Colonic mucosa (tissue), 4 donors: ENCODE measurements at regions not wholly inside any gene's neighbourhood (a gene's known extent, or its start where the extent isn't known, plus 50 kb on each side); places are given as distances from the start of the nearest gene placed in this dataset.

Experiments used
- DNase-seq: peaks from one replicate; pipeline ENCODE4 v3.0.0-alpha.2; 2020
- H3K27ac ChIP-seq: fragments of 200-600 bp; one replicate; pipeline ENCODE4 v1.8.0; 2021
- H3K27me3 ChIP-seq: fragments of 200-600 bp; one replicate; pipeline ENCODE4 v1.8.0; 2021
- H3K36me3 ChIP-seq: fragments of 200-600 bp; one replicate; pipeline ENCODE4 v1.8.0; 2021
- H3K4me1 ChIP-seq: fragments of 200-600 bp; one replicate; pipeline ENCODE4 v1.8.0; 2021; ENCODE audit warnings: mild to moderate bottlenecking
- H3K4me3 ChIP-seq: fragments of 200-600 bp; one replicate; pipeline ENCODE4 v1.8.0; 2021
- H3K9ac ChIP-seq, 2 donors: one replicate each; pipeline ENCODE4 v1.7.0; 2013; ENCODE audit warnings: control low read depth in 2 of 2, low read depth in 2 of 2, low read length in 2 of 2
- H3K9me3 ChIP-seq: fragments of 200-600 bp; one replicate; pipeline ENCODE4 v1.8.0; 2021
- intact Hi-C: fragments of 100-400 bp; cut with DNase I; formaldehyde crosslinking; loops from one replicate; pipeline ENCODE4 v1.14.1; 2022
- TF ChIP-seq, protein P1 (sequence below): fragments of 200-600 bp; IDR thresholded peaks from one replicate; pipeline ENCODE4 v1.8.0; 2022; ENCODE audit warnings: antibody characterized with exemption, mild to moderate bottlenecking
- donor health status: healthy.
- donor health status: DM: no; HTN: no; CAD: no.
- donor health status: DM: no; HTN: no; CAD: no.

DNA sequence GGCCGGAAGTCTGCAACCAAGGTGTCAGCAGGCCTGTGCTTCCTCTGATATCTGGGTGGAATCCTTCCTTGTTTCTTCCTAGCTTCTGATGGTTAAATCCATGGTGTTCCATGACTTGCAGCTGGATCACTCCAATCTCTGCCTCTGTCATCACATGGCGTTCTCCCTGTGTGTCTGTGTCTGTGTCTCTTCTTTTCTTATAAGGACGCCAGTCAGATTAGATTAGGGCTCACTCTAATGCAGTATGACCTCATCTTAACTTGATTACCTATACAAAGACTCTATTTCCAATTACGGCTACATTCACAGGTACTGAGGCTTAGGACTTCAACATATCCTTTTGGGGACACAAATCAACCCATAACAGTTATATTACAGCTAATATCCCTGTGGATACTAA is 70.3 kb upstream of the FAM3C start:
- intact Hi-C loops: loop anchor here (10.0 kb wide), 1 partner anchor 58 kb away; no protein-coding TSS in a partner anchor
- H3K36me3 ChIP-seq: no peaks in the 10 kb centered on the region
- no peak overlapping the region for H3K4me3 ChIP-seq
- no peak overlapping the region for H3K27ac ChIP-seq
- no peaks in the 10 kb centered on the region for H3K27me3 ChIP-seq
- DNase-seq: no peak
- H3K4me1 ChIP-seq: no peaks in the 10 kb centered on the region
- H3K9me3 ChIP-seq: no peaks in the 10 kb centered on the region
- H3K9ac ChIP-seq: no peak overlapping the region
- TF ChIP-seq, protein P1, sequence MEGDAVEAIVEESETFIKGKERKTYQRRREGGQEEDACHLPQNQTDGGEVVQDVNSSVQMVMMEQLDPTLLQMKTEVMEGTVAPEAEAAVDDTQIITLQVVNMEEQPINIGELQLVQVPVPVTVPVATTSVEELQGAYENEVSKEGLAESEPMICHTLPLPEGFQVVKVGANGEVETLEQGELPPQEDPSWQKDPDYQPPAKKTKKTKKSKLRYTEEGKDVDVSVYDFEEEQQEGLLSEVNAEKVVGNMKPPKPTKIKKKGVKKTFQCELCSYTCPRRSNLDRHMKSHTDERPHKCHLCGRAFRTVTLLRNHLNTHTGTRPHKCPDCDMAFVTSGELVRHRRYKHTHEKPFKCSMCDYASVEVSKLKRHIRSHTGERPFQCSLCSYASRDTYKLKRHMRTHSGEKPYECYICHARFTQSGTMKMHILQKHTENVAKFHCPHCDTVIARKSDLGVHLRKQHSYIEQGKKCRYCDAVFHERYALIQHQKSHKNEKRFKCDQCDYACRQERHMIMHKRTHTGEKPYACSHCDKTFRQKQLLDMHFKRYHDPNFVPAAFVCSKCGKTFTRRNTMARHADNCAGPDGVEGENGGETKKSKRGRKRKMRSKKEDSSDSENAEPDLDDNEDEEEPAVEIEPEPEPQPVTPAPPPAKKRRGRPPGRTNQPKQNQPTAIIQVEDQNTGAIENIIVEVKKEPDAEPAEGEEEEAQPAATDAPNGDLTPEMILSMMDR: no peak

DNA sequence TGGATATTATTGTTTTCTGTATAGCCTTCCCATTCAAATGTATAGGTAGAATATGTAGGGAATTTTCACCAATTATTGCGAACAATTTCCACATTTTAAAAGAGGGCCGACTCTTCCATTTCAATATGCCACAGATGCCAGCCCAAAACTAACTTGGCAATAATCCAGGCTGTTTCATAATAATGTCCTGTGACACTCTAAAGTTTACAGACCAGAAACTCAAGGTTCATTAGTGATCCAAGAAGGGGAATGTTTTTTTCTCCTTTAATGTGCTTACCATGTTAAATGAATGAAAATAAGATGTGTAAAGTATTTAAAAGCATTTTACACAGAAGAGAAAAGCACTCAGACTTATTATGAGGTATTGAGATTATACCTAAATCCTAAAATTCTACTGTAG is 63.0 kb upstream of the FAM3C start:
- no peaks in the 10 kb centered on the region for H3K36me3 ChIP-seq
- H3K27ac ChIP-seq: no peak overlapping the region
- TF ChIP-seq, protein P1: no peak
- DNase-seq: no peak
- no peaks in the 10 kb centered on the region for H3K4me1 ChIP-seq
- H3K9me3 ChIP-seq: no peaks in the 10 kb centered on the region
- intact Hi-C loops: no loop called here
- H3K4me3 ChIP-seq: no peak overlapping the region
- no peak overlapping the region for H3K9ac ChIP-seq
- H3K27me3 ChIP-seq: no peaks in the 10 kb centered on the region

DNA sequence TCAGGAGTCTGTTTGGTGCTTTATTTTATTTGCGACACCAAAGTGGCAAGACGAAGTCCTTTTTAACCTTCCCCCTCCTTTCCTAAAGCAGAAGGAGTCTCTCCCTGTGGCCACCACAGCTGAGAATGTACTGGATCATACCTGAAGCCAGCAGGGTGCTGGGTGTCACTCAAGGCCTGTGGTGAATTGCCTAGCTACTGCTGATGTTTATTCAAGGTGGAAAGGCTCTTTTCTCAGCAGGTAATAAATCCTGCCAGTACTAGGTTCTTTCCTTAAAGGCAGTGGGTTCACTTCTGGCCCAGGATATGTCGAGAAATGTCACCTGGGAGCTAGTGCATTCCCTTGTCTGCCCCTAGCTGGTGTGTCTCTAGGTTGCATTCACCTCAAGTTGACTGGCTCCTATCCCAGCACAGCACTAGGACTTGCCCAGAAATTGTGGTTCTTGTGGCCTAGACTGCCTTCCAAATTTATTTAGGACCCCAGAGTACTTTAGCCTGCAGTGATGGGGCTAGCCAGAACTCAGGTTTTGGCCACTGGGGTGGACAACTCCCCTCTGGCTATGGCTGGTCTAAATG is 60.8 kb upstream of the FAM3C start:
- Histone ChIP-seq H3K27me3 (no peaks in the 10 kb centered on the region), H3K4me1 (no peaks in the 10 kb centered on the region), H3K4me3 (no peak overlapping the region), H3K27ac (no peak overlapping the region), H3K9me3 (no peaks in the 10 kb centered on the region), H3K9ac (no peak overlapping the region), H3K36me3 (no peaks in the 10 kb centered on the region)
- intact Hi-C loops: no loop called here
- TF ChIP-seq, protein P1: no peak
- DNase-seq: peak; percentile 42

DNA sequence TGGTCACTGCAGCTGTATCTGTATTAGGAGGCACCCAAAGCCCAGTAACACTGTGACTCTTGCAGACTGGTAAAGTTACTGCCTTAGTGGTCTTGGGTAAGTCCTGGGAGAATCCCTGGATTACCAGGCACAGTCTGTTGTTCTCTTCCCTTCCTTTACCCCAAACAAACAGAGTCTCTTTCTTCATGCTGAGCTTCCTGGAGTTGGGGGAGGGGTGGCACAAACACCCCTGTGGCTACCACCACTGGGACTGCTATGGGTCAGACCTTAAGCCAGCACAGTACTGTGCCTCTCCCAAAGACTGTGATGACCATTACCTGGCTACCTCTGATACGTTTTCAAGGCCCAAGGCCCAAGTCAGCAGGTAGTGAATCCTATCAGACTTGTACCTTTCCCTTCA is 59.9 kb upstream of the FAM3C start:
- TF ChIP-seq, protein P1: no peak
- no peaks in the 10 kb centered on the region for H3K27me3 ChIP-seq

DNA sequence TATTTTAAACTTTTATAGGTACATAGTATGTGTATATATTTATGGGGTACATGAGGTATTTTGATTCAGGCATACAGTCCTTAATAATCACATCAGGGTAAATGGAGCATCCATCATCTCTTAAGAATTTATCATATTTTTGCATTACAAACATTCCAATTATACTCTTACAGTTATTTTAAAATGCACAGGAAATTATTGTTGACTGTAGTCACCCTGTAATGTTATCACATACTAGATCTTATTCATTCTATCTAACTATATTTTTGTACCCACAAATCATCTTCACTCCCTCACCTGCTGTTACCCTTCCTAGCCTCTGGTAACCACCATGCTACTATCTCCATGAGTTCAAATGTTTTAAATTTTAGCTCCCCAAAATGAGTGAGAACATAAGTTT is 56.3 kb upstream of the FAM3C start:
- Histone ChIP-seq H3K4me1 (no peaks in the 10 kb centered on the region), H3K9ac (no peak overlapping the region), H3K27ac (no peak overlapping the region), H3K4me3 (no peak overlapping the region), H3K27me3 (no peaks in the 10 kb centered on the region), H3K36me3 (no peaks in the 10 kb centered on the region), H3K9me3 (no peaks in the 10 kb centered on the region)
- intact Hi-C loops: no loop called here
- TF ChIP-seq, protein P1: no peak
- DNase-seq: no peak

More for the DNA sequence above, 59.9 kb upstream of the FAM3C start:
- Histone ChIP-seq H3K4me3 (no peak overlapping the region), H3K27ac (no peak overlapping the region), H3K9me3 (no peaks in the 10 kb centered on the region), H3K9ac (no peak overlapping the region), H3K4me1 (no peaks in the 10 kb centered on the region), H3K36me3 (no peaks in the 10 kb centered on the region)
- intact Hi-C loops: no loop called here
- DNase-seq: no peak
